PFSK-1 (cell line): ENCODE measurements at regions not wholly inside any gene's neighbourhood (a gene's known extent, or its start where the extent isn't known, plus 50 kb on each side); places are given as distances from the start of the nearest gene placed in this dataset.

ENCODE experiments used
- FOXP2 ChIP-seq: optimal IDR thresholded peaks from 2 replicates; pipeline ENCODE3; 2011; ENCODE audit warnings: borderline replicate concordance, control low read depth, inconsistent platforms; ENCODE audit not compliant: insufficient read depth; ENCODE audit errors: extremely low read length, extremely low read depth
- POLR2AphosphoS5 ChIP-seq: IDR thresholded peaks from 2 replicates; pipeline ENCODE4 v1.6.1; 2012; ENCODE audit warnings: low read depth, mild to moderate bottlenecking, control low read depth, low read length, moderate library complexity
- REST ChIP-seq, 2 experiments: IDR thresholded peaks; 2 replicates each; pipeline versions ENCODE4 v1.6.1 to v1.8.0; 2011 to 2012; ENCODE audit warnings: low read depth in 2 of 2, low read length in 2 of 2, control low read depth in 1 of 2, inconsistent platforms in 1 of 2, mild to moderate bottlenecking in 1 of 2, moderate library complexity in 1 of 2; ENCODE audit not compliant: insufficient read depth in 1 of 2
- SIN3A ChIP-seq: IDR thresholded peaks from 2 replicates; pipeline ENCODE4 v1.6.1; 2012; ENCODE audit warnings: mild to moderate bottlenecking, low read length, moderate library complexity, borderline replicate concordance; ENCODE audit not compliant: insufficient read depth
- TAF1 ChIP-seq: IDR thresholded peaks from 2 replicates; pipeline ENCODE4 v1.6.1; 2012; ENCODE audit warnings: low read length, control low read depth, borderline replicate concordance; ENCODE audit not compliant: insufficient read depth

GRCh38 chr10:10366836-10367235, 650.8 kb upstream of the CELF2 start:
- TF ChIP-seq REST (IDR thresholded peaks at IDR 0.05; ENCODE audit: insufficient read depth in 1 of 2, low read depth in 2 of 2, low read length in 2 of 2) (no peak), TAF1 (no peak), POLR2AphosphoS5 (no peak), SIN3A (no peak), FOXP2 (no peak)

- TF ChIP-seq REST (IDR thresholded peaks at IDR 0.05; ENCODE audit: insufficient read depth in 1 of 2, low read depth in 2 of 2, low read length in 2 of 2) (no peak), FOXP2 (no peak), POLR2AphosphoS5 (no peak), SIN3A (no peak), TAF1 (no peak)
These were observed 650.4 kb upstream of the CELF2 start for GRCh38 chr10:10367264-10367663.

- TF ChIP-seq REST (IDR thresholded peaks at IDR 0.05; ENCODE audit: insufficient read depth in 1 of 2, low read depth in 2 of 2, low read length in 2 of 2) (no peak), SIN3A (no peak), FOXP2 (no peak), TAF1 (no peak), POLR2AphosphoS5 (no peak)
These were observed 648.6 kb upstream of the CELF2 start for GRCh38 chr10:10368951-10369576.

- TF ChIP-seq SIN3A, result no peak
- TF ChIP-seq TAF1, result no peak
These were observed 631.8 kb upstream of the CELF2 start for GRCh38 chr10:10385831-10386230.

GRCh38 chr10:10389182-10389581, 628.5 kb upstream of the CELF2 start:
- TF ChIP-seq REST (IDR thresholded peaks at IDR 0.05; ENCODE audit: insufficient read depth in 1 of 2, low read depth in 2 of 2, low read length in 2 of 2), result no peak
- no peak for TF ChIP-seq POLR2AphosphoS5
- TF ChIP-seq SIN3A, result no peak
- TF ChIP-seq TAF1, result no peak
- no peak for TF ChIP-seq FOXP2
